HL-60/S4 treated with phorbol 12-myristate 13-acetate at 8.2 ng/mL for 4 days and 3 days (cell line): ENCODE measurements at regions not wholly inside any gene's neighbourhood (a gene's known extent, or its start where the extent isn't known, plus 50 kb on each side); places are given as distances from the start of the nearest gene placed in this dataset.
"Not testable (repeated sequence)": the region's sequence is repeated elsewhere in the genome, so short reads cannot be mapped to it uniquely, and the experiment has no call there.

ENCODE experiments used
- in situ Hi-C: fragments of 300-500 bp; cut with MboI; formaldehyde crosslinking; loops from 2 replicates; pipeline ENCODE4 v1.15.0; 2022; ENCODE audit warnings: low sequenced_read_pairs

- in situ Hi-C loops: loop anchor here (25.0 kb wide), 1 partner anchor 120 kb away; the partner anchor contains the start of genes ADO and EGR2
Measured at GRCh38 chr10:62692085-62692484, 112.4 kb upstream of the ADO start.

- in situ Hi-C loops: loop anchor here (25.0 kb wide), 1 partner anchor 119 kb away; the partner anchor contains the start of genes ADO and EGR2
Measured at GRCh38 chr10:62693306-62693705, 111.2 kb upstream of the ADO start.

GRCh38 chr10:62694537-62695126 is 109.9 kb upstream of the ADO start:
- in situ Hi-C loops: loop anchor here (25.0 kb wide), 1 partner anchor 118 kb away; the partner anchor contains the start of genes ADO and EGR2

- in situ Hi-C loops: loop anchor here (25.0 kb wide), 1 partner anchor 116 kb away; the partner anchor contains the start of genes ADO and EGR2
Measured at GRCh38 chr10:62696798-62697197, 107.7 kb upstream of the ADO start.

- in situ Hi-C loops: loop anchor here (25.0 kb wide), 1 partner anchor 113 kb away; the partner anchor contains the start of genes ADO and EGR2
Measured at GRCh38 chr10:62699148-62699547, 105.4 kb upstream of the ADO start.

GRCh38 chr10:62704121-62704520 is 100.4 kb upstream of the ADO start:
- in situ Hi-C loops: not testable (repeated sequence)

- in situ Hi-C loops: no loop called here
Measured at GRCh38 chr10:62705789-62706188, 98.7 kb upstream of the ADO start.

GRCh38 chr10:62707810-62708209 is 96.7 kb upstream of the ADO start:
- in situ Hi-C loops: no loop called here

- in situ Hi-C loops: no loop called here
Measured at GRCh38 chr10:62708569-62708968, 96.0 kb upstream of the ADO start.

GRCh38 chr10:62709200-62709599 is 95.3 kb upstream of the ADO start:
- in situ Hi-C loops: no loop called here

GRCh38 chr10:62710182-62710581 is 94.3 kb upstream of the ADO start:
- in situ Hi-C loops: no loop called here

GRCh38 chr10:62715383-62715782 is 89.1 kb upstream of the ADO start:
- in situ Hi-C loops: no loop called here

- in situ Hi-C loops: no loop called here
Measured at GRCh38 chr10:62718585-62718984, 85.9 kb upstream of the ADO start.

- in situ Hi-C loops: no loop called here
Measured at GRCh38 chr10:62719061-62719460, 85.5 kb upstream of the ADO start.

- in situ Hi-C loops: no loop called here
Measured at GRCh38 chr10:62721687-62722086, 82.8 kb upstream of the ADO start.

- in situ Hi-C loops: no loop called here
Measured at GRCh38 chr10:62723375-62723774, 81.1 kb upstream of the ADO start.

- in situ Hi-C loops: no loop called here
Measured at GRCh38 chr10:62724465-62724864, 80.1 kb upstream of the ADO start.

GRCh38 chr10:62726142-62726541 is 78.4 kb upstream of the ADO start:
- in situ Hi-C loops: no loop called here

GRCh38 chr10:62726638-62727037 is 77.9 kb upstream of the ADO start:
- in situ Hi-C loops: no loop called here

- in situ Hi-C loops: no loop called here
Measured at GRCh38 chr10:62727934-62728333, 76.6 kb upstream of the ADO start.

- in situ Hi-C loops: no loop called here
Measured at GRCh38 chr10:62728479-62728878, 76.0 kb upstream of the ADO start.

- in situ Hi-C loops: no loop called here
Measured at GRCh38 chr10:62732841-62733653, 71.5 kb upstream of the ADO start.
